Neural cell (in vitro differentiated cells): ENCODE measurements at regions not wholly inside any gene's neighbourhood (a gene's known extent, or its start where the extent isn't known, plus 50 kb on each side); places are given as distances from the start of the nearest gene placed in this dataset.

Experiments used
- H2AFZ ChIP-seq: fragments of 200-600, 300-800 bp; sonication (generic), shearing (Covaris generic); 2 replicates; pipeline ENCODE4 v1.6.0; 2014; ENCODE audit warnings: low read depth, mild to moderate bottlenecking, antibody characterized with exemption, low read length, moderate library complexity
- H3F3A ChIP-seq: fragments of 200-600 bp; shearing (Covaris generic); 2 replicates; pipeline ENCODE4 v1.6.1; 2016; ENCODE audit warnings: mild to moderate bottlenecking, moderate library complexity, mixed read lengths, antibody characterized with exemption, low read length; ENCODE audit not compliant: insufficient read depth, poor library complexity, severe bottlenecking
- H3K27ac ChIP-seq: fragments of 200-600, 300-800 bp; sonication (generic), shearing (Covaris generic); 2 replicates; pipeline ENCODE4 v1.5.1; 2014; ENCODE audit warnings: mild to moderate bottlenecking, low read length, moderate library complexity
- H3K27me3 ChIP-seq: fragments of 300-800, 200-600 bp; sonication (generic), shearing (Covaris generic); 2 replicates; pipeline ENCODE4 v1.6.0; 2014; ENCODE audit warnings: mild to moderate bottlenecking, low read depth, low read length, moderate library complexity; ENCODE audit not compliant: insufficient read depth
- H3K36me3 ChIP-seq: fragments of 300-800, 200-600 bp; sonication (generic), shearing (Covaris generic); 2 replicates; pipeline ENCODE4 v1.5.1; 2014; ENCODE audit warnings: mild to moderate bottlenecking, antibody characterized with exemption, low read length, moderate library complexity; ENCODE audit not compliant: insufficient read depth
- H3K4me2 ChIP-seq: fragments of 300-800, 200-600 bp; sonication (generic), shearing (Covaris generic); 2 replicates; pipeline ENCODE4 v1.6.0; 2014; ENCODE audit warnings: mild to moderate bottlenecking, low read length
- H3K4me3 ChIP-seq: fragments of 300-800, 200-600 bp; sonication (generic), shearing (Covaris generic); 2 replicates; pipeline ENCODE4 v1.5.1; 2014; ENCODE audit warnings: mild to moderate bottlenecking, low read length, moderate library complexity
- H3K79me2 ChIP-seq: fragments of 200-600 bp; shearing (Covaris generic); replicated peaks from 2 replicates; pipeline ENCODE4 v1.6.0; 2014; ENCODE audit warnings: mild to moderate bottlenecking, low read length, moderate library complexity; ENCODE audit not compliant: insufficient read depth
- H3K9ac ChIP-seq: fragments of 300-800, 200-600 bp; sonication (generic), shearing (Covaris generic); 2 replicates; pipeline ENCODE4 v1.6.1; 2016; ENCODE audit warnings: mild to moderate bottlenecking, low read length, mixed read lengths
- H3K9me2 ChIP-seq: fragments of 200-600 bp; shearing (Covaris generic); 2 replicates; pipeline ENCODE4 v1.6.1; 2016; ENCODE audit warnings: mild to moderate bottlenecking, low read length, mixed read lengths; ENCODE audit not compliant: insufficient read depth
- H3K9me3 ChIP-seq: fragments of 200-600, 300-800 bp; sonication (generic), shearing (Covaris generic); 2 replicates; pipeline ENCODE4 v1.6.1; 2016; ENCODE audit warnings: mild to moderate bottlenecking, mixed run types, low read length, moderate library complexity, mixed read lengths
- H4K20me1 ChIP-seq: fragments of 200-600 bp; shearing (Covaris generic); 2 replicates; pipeline ENCODE4 v1.6.1; 2016; ENCODE audit warnings: mild to moderate bottlenecking, mixed run types; ENCODE audit not compliant: insufficient read depth
- EP300 ChIP-seq: fragments of 450-650 bp; conservative IDR thresholded peaks from 2 replicates; pipeline ENCODE4 v1.6.1; 2014; ENCODE audit warnings: antibody characterized with exemption, mild to moderate bottlenecking, moderate library complexity; ENCODE audit not compliant: poor library complexity, severe bottlenecking
- MXI1 ChIP-seq: fragments of 450-650 bp; conservative IDR thresholded peaks from 2 replicates; pipeline ENCODE4 v1.6.1; 2014; ENCODE audit warnings: antibody characterized with exemption, mild to moderate bottlenecking; ENCODE audit not compliant: poor library complexity, severe bottlenecking
- POLR2AphosphoS5 ChIP-seq: IDR thresholded peaks from 2 replicates; pipeline ENCODE4 v1.6.1; 2012
- RAD21 ChIP-seq: fragments of 450-650 bp; conservative IDR thresholded peaks from 2 replicates; pipeline ENCODE4 v1.6.1; 2014; ENCODE audit warnings: antibody characterized with exemption, mild to moderate bottlenecking, moderate library complexity
- SMC3 ChIP-seq: fragments of 450-650 bp; conservative IDR thresholded peaks from 2 replicates; pipeline ENCODE4 v1.6.1; 2014; ENCODE audit warnings: antibody characterized with exemption, mild to moderate bottlenecking, moderate library complexity; ENCODE audit not compliant: poor library complexity
- TAF1 ChIP-seq: IDR thresholded peaks from 2 replicates; pipeline ENCODE4 v1.6.1; 2012; ENCODE audit warnings: low read depth
- TF ChIP-seq, protein P1 (sequence below): fragments of 450-650 bp; IDR thresholded peaks from 2 replicates; pipeline ENCODE4 v1.5.1; 2014; ENCODE audit warnings: antibody characterized with exemption, mild to moderate bottlenecking, moderate library complexity; ENCODE audit not compliant: poor library complexity, severe bottlenecking
- TF ChIP-seq, protein P2 (sequence below): IDR thresholded peaks from 2 replicates; pipeline ENCODE4 v1.6.1; 2012; ENCODE audit warnings: borderline replicate concordance

DNA sequence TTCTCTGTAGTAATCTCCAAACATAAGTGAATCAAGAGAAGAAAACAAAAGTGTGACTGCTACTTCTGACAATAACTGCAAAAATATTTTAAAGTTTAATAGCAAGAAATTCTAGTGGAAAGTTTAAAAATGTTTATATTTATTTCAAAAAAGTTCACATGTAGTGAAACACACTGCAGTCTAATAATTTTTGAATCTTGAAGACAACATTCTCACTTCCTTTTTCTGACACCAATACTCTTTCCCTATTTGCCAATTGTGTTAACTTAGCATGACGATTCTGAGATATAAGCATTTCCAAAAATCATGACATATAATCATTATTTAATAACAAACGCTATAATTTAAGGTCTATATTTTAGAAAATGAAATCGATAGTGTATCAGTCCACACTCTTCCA is 429.1 kb upstream of the PKDCC start:
- Histone ChIP-seq H3K9me3 (no peaks in the 10 kb centered on the region), H3K4me2 (no peak overlapping the region), H3K9me2 (no peaks in the 10 kb centered on the region), H3K27ac (no peak overlapping the region), H4K20me1 (no peaks in the 10 kb centered on the region), H3K9ac (no peak overlapping the region), H3K79me2 (no peaks in the 10 kb centered on the region), H3K4me3 (no peak overlapping the region), H2AFZ (no peak overlapping the region), H3K27me3 (no peaks in the 10 kb centered on the region), H3K36me3 (no peaks in the 10 kb centered on the region), H3F3A (no peaks in the 10 kb centered on the region)
- TF ChIP-seq, protein P1, sequence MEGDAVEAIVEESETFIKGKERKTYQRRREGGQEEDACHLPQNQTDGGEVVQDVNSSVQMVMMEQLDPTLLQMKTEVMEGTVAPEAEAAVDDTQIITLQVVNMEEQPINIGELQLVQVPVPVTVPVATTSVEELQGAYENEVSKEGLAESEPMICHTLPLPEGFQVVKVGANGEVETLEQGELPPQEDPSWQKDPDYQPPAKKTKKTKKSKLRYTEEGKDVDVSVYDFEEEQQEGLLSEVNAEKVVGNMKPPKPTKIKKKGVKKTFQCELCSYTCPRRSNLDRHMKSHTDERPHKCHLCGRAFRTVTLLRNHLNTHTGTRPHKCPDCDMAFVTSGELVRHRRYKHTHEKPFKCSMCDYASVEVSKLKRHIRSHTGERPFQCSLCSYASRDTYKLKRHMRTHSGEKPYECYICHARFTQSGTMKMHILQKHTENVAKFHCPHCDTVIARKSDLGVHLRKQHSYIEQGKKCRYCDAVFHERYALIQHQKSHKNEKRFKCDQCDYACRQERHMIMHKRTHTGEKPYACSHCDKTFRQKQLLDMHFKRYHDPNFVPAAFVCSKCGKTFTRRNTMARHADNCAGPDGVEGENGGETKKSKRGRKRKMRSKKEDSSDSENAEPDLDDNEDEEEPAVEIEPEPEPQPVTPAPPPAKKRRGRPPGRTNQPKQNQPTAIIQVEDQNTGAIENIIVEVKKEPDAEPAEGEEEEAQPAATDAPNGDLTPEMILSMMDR = no peak
- TF ChIP-seq MXI1 (no peak), TAF1 (no peak), SMC3 (no peak), EP300 (no peak)

DNA sequence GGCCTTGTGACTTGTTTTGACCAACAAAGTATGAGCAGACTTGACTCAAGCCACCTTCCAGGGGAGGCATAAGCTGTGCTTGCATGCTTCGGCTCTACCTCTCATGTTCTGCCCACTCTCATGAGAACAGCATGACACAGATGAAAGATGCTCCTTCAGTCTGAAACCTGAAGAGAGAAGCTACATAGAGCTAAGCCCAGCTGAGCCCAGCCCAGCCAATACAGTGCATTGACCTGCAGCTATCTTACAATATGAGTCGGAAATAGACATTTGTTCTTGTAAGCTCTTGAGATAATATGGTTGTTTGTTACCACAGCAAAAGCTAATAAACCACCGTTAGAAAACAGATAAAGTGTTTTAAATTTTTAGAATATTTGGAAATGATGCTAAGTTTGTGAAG is 426.7 kb upstream of the PKDCC start:
- no peaks in the 10 kb centered on the region for H3K36me3 ChIP-seq
- no peak for TF ChIP-seq TAF1
- TF ChIP-seq, protein P1 = no peak
- TF ChIP-seq, protein P2, sequence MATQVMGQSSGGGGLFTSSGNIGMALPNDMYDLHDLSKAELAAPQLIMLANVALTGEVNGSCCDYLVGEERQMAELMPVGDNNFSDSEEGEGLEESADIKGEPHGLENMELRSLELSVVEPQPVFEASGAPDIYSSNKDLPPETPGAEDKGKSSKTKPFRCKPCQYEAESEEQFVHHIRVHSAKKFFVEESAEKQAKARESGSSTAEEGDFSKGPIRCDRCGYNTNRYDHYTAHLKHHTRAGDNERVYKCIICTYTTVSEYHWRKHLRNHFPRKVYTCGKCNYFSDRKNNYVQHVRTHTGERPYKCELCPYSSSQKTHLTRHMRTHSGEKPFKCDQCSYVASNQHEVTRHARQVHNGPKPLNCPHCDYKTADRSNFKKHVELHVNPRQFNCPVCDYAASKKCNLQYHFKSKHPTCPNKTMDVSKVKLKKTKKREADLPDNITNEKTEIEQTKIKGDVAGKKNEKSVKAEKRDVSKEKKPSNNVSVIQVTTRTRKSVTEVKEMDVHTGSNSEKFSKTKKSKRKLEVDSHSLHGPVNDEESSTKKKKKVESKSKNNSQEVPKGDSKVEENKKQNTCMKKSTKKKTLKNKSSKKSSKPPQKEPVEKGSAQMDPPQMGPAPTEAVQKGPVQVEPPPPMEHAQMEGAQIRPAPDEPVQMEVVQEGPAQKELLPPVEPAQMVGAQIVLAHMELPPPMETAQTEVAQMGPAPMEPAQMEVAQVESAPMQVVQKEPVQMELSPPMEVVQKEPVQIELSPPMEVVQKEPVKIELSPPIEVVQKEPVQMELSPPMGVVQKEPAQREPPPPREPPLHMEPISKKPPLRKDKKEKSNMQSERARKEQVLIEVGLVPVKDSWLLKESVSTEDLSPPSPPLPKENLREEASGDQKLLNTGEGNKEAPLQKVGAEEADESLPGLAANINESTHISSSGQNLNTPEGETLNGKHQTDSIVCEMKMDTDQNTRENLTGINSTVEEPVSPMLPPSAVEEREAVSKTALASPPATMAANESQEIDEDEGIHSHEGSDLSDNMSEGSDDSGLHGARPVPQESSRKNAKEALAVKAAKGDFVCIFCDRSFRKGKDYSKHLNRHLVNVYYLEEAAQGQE = no peak
- TF ChIP-seq RAD21 = no peak
- H3K9me2 ChIP-seq = no peaks in the 10 kb centered on the region
- H3K4me2 ChIP-seq = no peak overlapping the region
- no peaks in the 10 kb centered on the region for H3K79me2 ChIP-seq
- H3K9ac ChIP-seq = no peak overlapping the region
- no peaks in the 10 kb centered on the region for H3K27me3 ChIP-seq
- peak overlapping the region; percentile 15 for H3K4me3 ChIP-seq
- peak overlapping the region; percentile 17 for H3K27ac ChIP-seq
- H3F3A ChIP-seq = no peaks in the 10 kb centered on the region
- no peaks in the 10 kb centered on the region for H4K20me1 ChIP-seq
- H3K9me3 ChIP-seq = no peaks in the 10 kb centered on the region
- H2AFZ ChIP-seq = no peak overlapping the region

DNA sequence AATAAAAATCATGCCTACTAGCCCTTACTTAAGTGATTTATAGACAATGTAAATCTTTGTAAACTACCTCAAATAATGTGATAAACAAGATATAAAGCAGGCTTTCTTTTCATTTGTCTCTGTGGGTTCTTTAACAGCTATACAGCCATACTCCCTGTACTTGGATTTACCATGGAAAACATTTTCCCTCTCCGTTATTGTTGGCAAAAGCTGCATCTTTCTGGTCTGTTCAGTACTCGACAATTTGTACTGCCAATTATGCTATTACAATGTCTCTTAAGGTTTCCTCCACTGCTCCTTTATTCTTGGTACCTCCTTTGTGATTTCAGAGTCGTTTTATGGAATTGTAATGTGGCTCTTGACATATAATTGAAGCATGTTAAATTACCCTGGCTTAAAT is 426.3 kb upstream of the PKDCC start:
- no peaks in the 10 kb centered on the region for H3F3A ChIP-seq
- peak overlapping the region; percentile 17 for H3K27ac ChIP-seq
- H3K27me3 ChIP-seq = no peaks in the 10 kb centered on the region
- H3K36me3 ChIP-seq = no peaks in the 10 kb centered on the region
- no peaks in the 10 kb centered on the region for H3K9me3 ChIP-seq
- H4K20me1 ChIP-seq = no peaks in the 10 kb centered on the region
- H3K9ac ChIP-seq = no peak overlapping the region
- H3K4me3 ChIP-seq = peak overlapping the region; percentile 15
- no peaks in the 10 kb centered on the region for H3K79me2 ChIP-seq
- H2AFZ ChIP-seq = no peak overlapping the region
- peak; percentile 44 for TF ChIP-seq EP300
- peak; percentile 48 for TF ChIP-seq POLR2AphosphoS5
- no peak for TF ChIP-seq SMC3
- TF ChIP-seq, protein P2 = peak; percentile 23
- H3K4me2 ChIP-seq = no peak overlapping the region
- H3K9me2 ChIP-seq = no peaks in the 10 kb centered on the region
